Thyroid gland (tissue), 4 donors: ENCODE measurements at regions not wholly inside any gene's neighbourhood (a gene's known extent, or its start where the extent isn't known, plus 50 kb on each side); places are given as distances from the start of the nearest gene placed in this dataset.

Experiments
- CTCF ChIP-seq, 6 experiments: fragments of 200-600 bp in 3 of 6; fragments of 450-650 bp in 3 of 6; sonication (generic) in 3 of 6; IDR thresholded peaks; one replicate each; pipeline ENCODE4 v1.5.1; 2016 to 2019; ENCODE audit warnings: antibody characterized with exemption in 6 of 6, mild to moderate bottlenecking in 2 of 6, inconsistent platforms in 1 of 6, moderate library complexity in 1 of 6
- POLR2A ChIP-seq, 2 donors: fragments of 450-650 bp; IDR thresholded peaks; one replicate each; pipeline ENCODE4 v1.6.1; 2017; ENCODE audit warnings: antibody characterized with exemption in 2 of 2, mild to moderate bottlenecking in 2 of 2, moderate library complexity in 1 of 2

- TF ChIP-seq CTCF (IDR thresholded peaks at IDR 0.05) = no peak
- no peak for TF ChIP-seq POLR2A (IDR thresholded peaks at IDR 0.05)
Measured at GRCh38 chr7:27412164-27412563, 169.6 kb downstream of the EVX1 start.
